Epidermal melanocyte (primary cell): ENCODE measurements at regions not wholly inside any gene's neighbourhood (a gene's known extent, or its start where the extent isn't known, plus 50 kb on each side); places are given as distances from the start of the nearest gene placed in this dataset.
A peak's percentile ranks its signal among the peaks of the same experiment; 100 is the strongest.
"Not testable (repeated sequence)": the region's sequence is repeated elsewhere in the genome, so short reads cannot be mapped to it uniquely, and the experiment has no call there.

Source experiments
- DNase-seq: peaks from one replicate; pipeline ENCODE4 v3.0.0; 2011; ENCODE audit warnings: low spot score; ENCODE audit not compliant: insufficient read length

GRCh38 chr2:175259164-175259563, 77.7 kb upstream of the ATP5MC3 start:
- DNase-seq, result no peak

GRCh38 chr2:175256806-175257585, 75.5 kb upstream of the ATP5MC3 start:
- DNase-seq, result no peak

- DNase-seq, result not testable (repeated sequence)
Observed at GRCh38 chr2:175256391-175256790, 74.9 kb upstream of the ATP5MC3 start.

GRCh38 chr2:175253871-175254270, 72.4 kb upstream of the ATP5MC3 start:
- no peak for DNase-seq

GRCh38 chr2:175251425-175252041, 70.0 kb upstream of the ATP5MC3 start:
- DNase-seq, result peak; percentile 38

- no peak for DNase-seq
Observed at GRCh38 chr2:175247159-175247558, 65.6 kb upstream of the ATP5MC3 start.

- no peak for DNase-seq
Observed at GRCh38 chr2:175244697-175245096, 63.2 kb upstream of the ATP5MC3 start.

GRCh38 chr2:175241691-175242090, 60.2 kb upstream of the ATP5MC3 start:
- DNase-seq, result no peak

GRCh38 chr2:175240033-175240432, 58.5 kb upstream of the ATP5MC3 start:
- not testable (repeated sequence) for DNase-seq

GRCh38 chr2:175236930-175237329, 55.4 kb upstream of the ATP5MC3 start:
- DNase-seq, result no peak

GRCh38 chr2:175234650-175235049, 53.1 kb upstream of the ATP5MC3 start:
- no peak for DNase-seq

GRCh38 chr2:175234153-175234552, 52.6 kb upstream of the ATP5MC3 start:
- no peak for DNase-seq

GRCh38 chr2:175233135-175233719, 51.7 kb upstream of the ATP5MC3 start:
- DNase-seq, result no peak
